Astrocyte (in vitro differentiated cells and primary cell): ENCODE measurements at regions not wholly inside any gene's neighbourhood (a gene's known extent, or its start where the extent isn't known, plus 50 kb on each side); places are given as distances from the start of the nearest gene placed in this dataset.

ENCODE experiments used
- CTCF ChIP-seq: IDR thresholded peaks from 2 replicates; pipeline ENCODE4 v1.5.1; 2011; ENCODE audit warnings: low read depth, mild to moderate bottlenecking, inconsistent platforms, low read length, moderate library complexity; ENCODE audit not compliant: insufficient read depth
- EZH2 ChIP-seq: IDR thresholded peaks from 2 replicates; pipeline ENCODE4 v1.6.1; 2012; ENCODE audit warnings: mild to moderate bottlenecking, low read length, inconsistent platforms; ENCODE audit not compliant: insufficient read depth

- no peak for TF ChIP-seq CTCF
- TF ChIP-seq EZH2 = no peak
Measured at GRCh38 chr10:63910806-63911205, 389.6 kb downstream of the REEP3 start.
